SU-DHL-6 (cell line): ENCODE measurements at regions not wholly inside any gene's neighbourhood (a gene's known extent, or its start where the extent isn't known, plus 50 kb on each side); places are given as distances from the start of the nearest gene placed in this dataset.

Experiments used
- H2AFZ ChIP-seq: fragments of 200-600 bp; sonication (generic); 2 replicates; pipeline ENCODE4 v1.6.1; 2014; ENCODE audit warnings: low read depth, mild to moderate bottlenecking, moderate library complexity, mixed read lengths, antibody characterized with exemption, low read length; ENCODE audit not compliant: severe bottlenecking
- H3F3A ChIP-seq: fragments of 200-600 bp; shearing (Covaris generic); 2 replicates; pipeline ENCODE4 v1.6.0; 2016; ENCODE audit warnings: antibody characterized with exemption, mild to moderate bottlenecking; ENCODE audit not compliant: insufficient read depth
- H3K27ac ChIP-seq: fragments of 200-600 bp; sonication (generic); 2 replicates; pipeline ENCODE4 v1.5.1; 2016; ENCODE audit warnings: low read depth, mild to moderate bottlenecking, low read length, moderate library complexity, mixed read lengths
- H3K27me3 ChIP-seq: fragments of 200-600 bp; sonication (generic), shearing (Covaris generic); 2 replicates; pipeline ENCODE4 v1.6.0; 2014; ENCODE audit warnings: mild to moderate bottlenecking, low read length
- H3K36me3 ChIP-seq: fragments of 200-600 bp; sonication (generic); 2 replicates; pipeline ENCODE4 v1.6.1; 2014; ENCODE audit warnings: mild to moderate bottlenecking, low read length, mixed read lengths
- H3K4me2 ChIP-seq: fragments of 300-600, 200-600 bp; shearing (Covaris generic), sonication (generic); 2 replicates; pipeline ENCODE4 v1.6.0; 2014; ENCODE audit warnings: low read length, low read depth, mild to moderate bottlenecking; ENCODE audit not compliant: poor library complexity, severe bottlenecking
- H3K4me3 ChIP-seq: fragments of 200-600 bp; sonication (generic); 2 replicates; pipeline ENCODE4 v1.5.1; 2014; ENCODE audit warnings: antibody characterized with exemption, low read length, mild to moderate bottlenecking, mixed read lengths; ENCODE audit not compliant: insufficient read depth, poor library complexity, severe bottlenecking
- H3K79me2 ChIP-seq: fragments of 200-600 bp; sonication (generic); 2 replicates; pipeline ENCODE4 v1.6.1; 2014; ENCODE audit warnings: mild to moderate bottlenecking, low read length, moderate library complexity; ENCODE audit not compliant: insufficient read depth
- H3K9ac ChIP-seq: fragments of 200-600 bp; sonication (generic); 2 replicates; pipeline ENCODE4 v1.7.0; 2014; ENCODE audit warnings: mild to moderate bottlenecking, low read length
- H3K9me2 ChIP-seq: fragments of 200-600 bp; sonication (generic); replicated peaks from 2 replicates; pipeline ENCODE4 v1.6.1; 2014; ENCODE audit warnings: low read length; ENCODE audit not compliant: insufficient read depth
- H3K9me3 ChIP-seq: fragments of 200-600 bp; sonication (generic); 2 replicates; pipeline ENCODE4 v1.6.1; 2014; ENCODE audit warnings: low read length, mixed read lengths; ENCODE audit not compliant: insufficient read depth
- H4K20me1 ChIP-seq: fragments of 200-600 bp; sonication (generic); 2 replicates; pipeline ENCODE4 v1.6.1; 2014; ENCODE audit warnings: low read depth, mild to moderate bottlenecking, antibody characterized with exemption, low read length, moderate library complexity, mixed read lengths
- CTCF ChIP-seq: fragments of 200-600 bp; sonication (generic); IDR thresholded peaks from one replicate; pipeline ENCODE4 v1.5.1; 2017; ENCODE audit warnings: antibody characterized with exemption, mild to moderate bottlenecking, low read length, moderate library complexity; ENCODE audit not compliant: insufficient read depth, poor library complexity, severe bottlenecking
- EZH2phosphoT487 ChIP-seq: fragments of 200-600 bp; sonication (generic), shearing (Covaris generic); conservative IDR thresholded peaks from 2 replicates; pipeline ENCODE4 v1.6.1; 2018; ENCODE audit warnings: mild to moderate bottlenecking, antibody characterized with exemption, low read length, moderate library complexity, mixed read lengths

GRCh38 chr10:21326594-21327288, 198.7 kb downstream of the SKIDA1 start:
- no peak for TF ChIP-seq CTCF
- no peak for TF ChIP-seq EZH2phosphoT487
- Histone ChIP-seq H3K9ac (no peak overlapping the region), H3K27ac (no peak overlapping the region), H2AFZ (no peak overlapping the region), H3K4me3 (no peak overlapping the region), H3K9me3 (no peaks in the 10 kb centered on the region), H3F3A (no peaks in the 10 kb centered on the region), H3K36me3 (no peaks in the 10 kb centered on the region), H3K4me2 (no peak overlapping the region), H3K27me3 (no peaks in the 10 kb centered on the region), H3K9me2 (no peaks in the 10 kb centered on the region), H4K20me1 (no peaks in the 10 kb centered on the region), H3K79me2 (no peaks in the 10 kb centered on the region)

- no peak overlapping the region for H3K4me3 ChIP-seq
- H3K9ac ChIP-seq, result no peak overlapping the region
- H3K27ac ChIP-seq, result no peak overlapping the region
- no peaks in the 10 kb centered on the region for H3K9me2 ChIP-seq
- no peak overlapping the region for H3K4me2 ChIP-seq
- H4K20me1 ChIP-seq, result no peaks in the 10 kb centered on the region
- no peak overlapping the region for H2AFZ ChIP-seq
- no peaks in the 10 kb centered on the region for H3K9me3 ChIP-seq
- no peak for TF ChIP-seq EZH2phosphoT487
- H3K79me2 ChIP-seq, result no peaks in the 10 kb centered on the region
- no peaks in the 10 kb centered on the region for H3K27me3 ChIP-seq
- no peaks in the 10 kb centered on the region for H3K36me3 ChIP-seq
- H3F3A ChIP-seq, result no peaks in the 10 kb centered on the region
Measured at GRCh38 chr10:21318540-21319167, 206.8 kb downstream of the SKIDA1 start.

GRCh38 chr10:21317902-21318301, 207.6 kb downstream of the SKIDA1 start:
- Histone ChIP-seq H3K4me3 (no peak overlapping the region), H3K9me2 (no peaks in the 10 kb centered on the region), H3F3A (no peaks in the 10 kb centered on the region), H3K79me2 (no peaks in the 10 kb centered on the region), H3K27me3 (no peaks in the 10 kb centered on the region), H3K4me2 (no peak overlapping the region), H3K27ac (no peak overlapping the region), H3K9me3 (no peaks in the 10 kb centered on the region), H3K9ac (no peak overlapping the region), H3K36me3 (no peaks in the 10 kb centered on the region), H2AFZ (no peak overlapping the region), H4K20me1 (no peaks in the 10 kb centered on the region)
- no peak for TF ChIP-seq EZH2phosphoT487
- no peak for TF ChIP-seq CTCF

GRCh38 chr10:21315645-21316220, 209.7 kb downstream of the SKIDA1 start:
- Histone ChIP-seq H3K79me2 (no peaks in the 10 kb centered on the region), H3K9me2 (no peaks in the 10 kb centered on the region), H3K9me3 (no peaks in the 10 kb centered on the region), H3K27me3 (no peaks in the 10 kb centered on the region), H3K4me2 (no peak overlapping the region), H3K4me3 (no peak overlapping the region), H3F3A (no peaks in the 10 kb centered on the region), H2AFZ (no peak overlapping the region), H3K9ac (no peak overlapping the region), H4K20me1 (no peaks in the 10 kb centered on the region), H3K36me3 (no peaks in the 10 kb centered on the region), H3K27ac (no peak overlapping the region)
- TF ChIP-seq EZH2phosphoT487 (no peak), CTCF (no peak)
